Astrocyte (in vitro differentiated cells and primary cell): ENCODE measurements at regions not wholly inside any gene's neighbourhood (a gene's known extent, or its start where the extent isn't known, plus 50 kb on each side); places are given as distances from the start of the nearest gene placed in this dataset.

ENCODE experiments used
- DNase-seq: peaks from one replicate; pipeline ENCODE4 v3.0.0-alpha.2; 2010; ENCODE audit warnings: low read depth
- FAIRE-seq: peaks from 2 replicates; lab custom pipeline; 2011; peaks lifted over from hg19 to GRCh38; lab: Jason Lieb, UNC
- H2AFZ ChIP-seq: 2 replicates; pipeline ENCODE4 v1.6.0; 2012; ENCODE audit warnings: low read depth, low read length, inconsistent platforms
- H3K27ac ChIP-seq: 2 replicates; pipeline ENCODE4 v1.5.1; 2011; ENCODE audit warnings: low read depth, low read length, inconsistent platforms
- H3K27me3 ChIP-seq: 2 replicates; pipeline ENCODE4 v1.6.0; 2011; ENCODE audit warnings: low read length, inconsistent platforms; ENCODE audit not compliant: insufficient read depth
- H3K36me3 ChIP-seq: 2 replicates; pipeline ENCODE4 v1.5.1; 2011; ENCODE audit warnings: low read length, inconsistent platforms; ENCODE audit not compliant: insufficient read depth
- H3K4me1 ChIP-seq: 2 replicates; pipeline ENCODE4 v1.5.1; 2011; ENCODE audit warnings: low read length, inconsistent platforms; ENCODE audit not compliant: insufficient read depth
- H3K4me2 ChIP-seq: 2 replicates; pipeline ENCODE4 v1.6.0; 2012; ENCODE audit warnings: low read length, inconsistent platforms
- H3K4me3 ChIP-seq: 2 replicates; pipeline ENCODE4 v1.5.1; 2011; ENCODE audit warnings: low read depth, mild to moderate bottlenecking, low read length, inconsistent platforms; ENCODE audit not compliant: insufficient read depth
- H3K79me2 ChIP-seq: 2 replicates; pipeline ENCODE4 v1.6.0; 2012; ENCODE audit warnings: mild to moderate bottlenecking, low read length, inconsistent platforms; ENCODE audit not compliant: insufficient read depth
- H3K9ac ChIP-seq: 2 replicates; pipeline ENCODE4 v1.6.0; 2012; ENCODE audit warnings: mild to moderate bottlenecking, low read length, inconsistent platforms
- H3K9me3 ChIP-seq: 2 replicates; pipeline ENCODE4 v1.5.1; 2012; ENCODE audit warnings: low read depth, mild to moderate bottlenecking, low read length, inconsistent platforms; ENCODE audit not compliant: insufficient read depth
- H4K20me1 ChIP-seq: 2 replicates; pipeline ENCODE4 v1.6.0; 2012; ENCODE audit warnings: low read length, inconsistent platforms; ENCODE audit not compliant: insufficient read depth
- H3K27ac Mint-ChIP-seq: one replicate; pipeline ENCODE4 v1.8.0; 2021; ENCODE audit warnings: mild to moderate bottlenecking, mixed read lengths; ENCODE audit not compliant: unreplicated experiment
- H3K27me3 Mint-ChIP-seq: one replicate; pipeline ENCODE4 v1.8.0; 2021; ENCODE audit warnings: low read depth, mixed read lengths; ENCODE audit not compliant: unreplicated experiment
- H3K36me3 Mint-ChIP-seq: one replicate; pipeline ENCODE4 v1.8.0; 2021; ENCODE audit warnings: low read depth, mixed read lengths; ENCODE audit not compliant: unreplicated experiment
- H3K4me1 Mint-ChIP-seq: one replicate; pipeline ENCODE4 v1.8.0; 2021; ENCODE audit warnings: low read depth, mixed read lengths; ENCODE audit not compliant: unreplicated experiment
- H3K4me3 Mint-ChIP-seq: one replicate; pipeline ENCODE4 v1.8.0; 2021; ENCODE audit warnings: mild to moderate bottlenecking, moderate library complexity, mixed read lengths; ENCODE audit not compliant: unreplicated experiment
- H3K9me3 Mint-ChIP-seq: one replicate; pipeline ENCODE4 v1.8.0; 2021; ENCODE audit warnings: mild to moderate bottlenecking, mixed read lengths; ENCODE audit not compliant: unreplicated experiment
- EZH2 ChIP-seq: IDR thresholded peaks from 2 replicates; pipeline ENCODE4 v1.6.1; 2012; ENCODE audit warnings: mild to moderate bottlenecking, low read length, inconsistent platforms; ENCODE audit not compliant: insufficient read depth
- TF ChIP-seq, protein P1 (sequence below): IDR thresholded peaks from 2 replicates; pipeline ENCODE4 v1.5.1; 2011; ENCODE audit warnings: low read depth, mild to moderate bottlenecking, inconsistent platforms, low read length, moderate library complexity; ENCODE audit not compliant: insufficient read depth

DNA sequence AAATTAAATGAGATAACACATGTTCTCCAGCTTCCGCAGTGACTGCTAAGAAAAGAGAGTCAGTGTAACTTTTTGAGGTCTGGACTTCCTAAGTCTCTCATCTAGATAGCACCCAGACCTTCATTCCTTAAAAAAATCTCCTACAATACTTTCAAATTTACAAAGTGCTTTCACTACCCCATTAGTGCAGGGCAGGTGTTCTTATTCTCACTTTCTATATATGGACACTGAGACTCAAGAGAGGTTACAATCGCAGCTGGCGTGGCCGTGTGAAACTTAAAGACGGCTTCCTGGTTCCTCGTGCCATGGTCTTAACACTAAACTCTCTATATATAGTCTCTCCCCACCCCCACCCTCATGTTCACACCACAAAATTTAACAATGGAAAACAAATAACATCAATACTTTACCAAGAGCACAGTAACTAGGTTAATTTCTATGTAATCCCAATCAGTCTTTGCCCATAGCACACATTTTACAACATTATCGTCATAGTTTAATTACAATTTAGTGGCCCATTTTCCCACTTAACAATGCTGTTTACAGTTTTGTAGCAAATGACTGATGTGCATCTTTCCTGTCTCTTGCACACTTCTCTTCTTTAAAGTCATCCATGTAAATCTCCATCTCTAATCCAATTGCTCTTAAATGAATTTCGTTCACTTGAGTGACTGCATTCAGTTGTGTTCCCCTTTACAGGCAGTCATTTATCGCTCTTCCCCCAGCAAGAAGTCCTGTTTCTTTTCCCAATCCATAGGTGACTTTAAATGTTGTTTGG, 78.8 kb upstream of the ARID1B start:
- H3K4me3 ChIP-seq: no peak overlapping the region
- no peaks in the 10 kb centered on the region for H3K9me3 ChIP-seq
- no peaks in the 10 kb centered on the region for H4K20me1 ChIP-seq
- Mint-ChIP-seq H3K9me3 (peaks cover 2% of the 10 kb centered on the region), H3K4me3 (no peak overlapping the region), H3K27ac (no peak overlapping the region), H3K36me3 (no peaks in the 10 kb centered on the region), H3K4me1 (peaks cover 11% of the 10 kb centered on the region), H3K27me3 (no peaks in the 10 kb centered on the region)
- DNase-seq (no peak), FAIRE-seq (no peak)
- H3K4me1 ChIP-seq: peaks cover 10% of the 10 kb centered on the region
- no peak overlapping the region for H3K9ac ChIP-seq
- no peaks in the 10 kb centered on the region for H3K79me2 ChIP-seq
- H3K36me3 ChIP-seq: no peaks in the 10 kb centered on the region
- peak overlapping the region; percentile 73 for H3K4me2 ChIP-seq
- no peak overlapping the region for H2AFZ ChIP-seq
- TF ChIP-seq, protein P1, sequence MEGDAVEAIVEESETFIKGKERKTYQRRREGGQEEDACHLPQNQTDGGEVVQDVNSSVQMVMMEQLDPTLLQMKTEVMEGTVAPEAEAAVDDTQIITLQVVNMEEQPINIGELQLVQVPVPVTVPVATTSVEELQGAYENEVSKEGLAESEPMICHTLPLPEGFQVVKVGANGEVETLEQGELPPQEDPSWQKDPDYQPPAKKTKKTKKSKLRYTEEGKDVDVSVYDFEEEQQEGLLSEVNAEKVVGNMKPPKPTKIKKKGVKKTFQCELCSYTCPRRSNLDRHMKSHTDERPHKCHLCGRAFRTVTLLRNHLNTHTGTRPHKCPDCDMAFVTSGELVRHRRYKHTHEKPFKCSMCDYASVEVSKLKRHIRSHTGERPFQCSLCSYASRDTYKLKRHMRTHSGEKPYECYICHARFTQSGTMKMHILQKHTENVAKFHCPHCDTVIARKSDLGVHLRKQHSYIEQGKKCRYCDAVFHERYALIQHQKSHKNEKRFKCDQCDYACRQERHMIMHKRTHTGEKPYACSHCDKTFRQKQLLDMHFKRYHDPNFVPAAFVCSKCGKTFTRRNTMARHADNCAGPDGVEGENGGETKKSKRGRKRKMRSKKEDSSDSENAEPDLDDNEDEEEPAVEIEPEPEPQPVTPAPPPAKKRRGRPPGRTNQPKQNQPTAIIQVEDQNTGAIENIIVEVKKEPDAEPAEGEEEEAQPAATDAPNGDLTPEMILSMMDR: no peak
- TF ChIP-seq EZH2: no peak
- no peak overlapping the region for H3K27ac ChIP-seq
- peaks cover 2% of the 10 kb centered on the region for H3K27me3 ChIP-seq

DNA sequence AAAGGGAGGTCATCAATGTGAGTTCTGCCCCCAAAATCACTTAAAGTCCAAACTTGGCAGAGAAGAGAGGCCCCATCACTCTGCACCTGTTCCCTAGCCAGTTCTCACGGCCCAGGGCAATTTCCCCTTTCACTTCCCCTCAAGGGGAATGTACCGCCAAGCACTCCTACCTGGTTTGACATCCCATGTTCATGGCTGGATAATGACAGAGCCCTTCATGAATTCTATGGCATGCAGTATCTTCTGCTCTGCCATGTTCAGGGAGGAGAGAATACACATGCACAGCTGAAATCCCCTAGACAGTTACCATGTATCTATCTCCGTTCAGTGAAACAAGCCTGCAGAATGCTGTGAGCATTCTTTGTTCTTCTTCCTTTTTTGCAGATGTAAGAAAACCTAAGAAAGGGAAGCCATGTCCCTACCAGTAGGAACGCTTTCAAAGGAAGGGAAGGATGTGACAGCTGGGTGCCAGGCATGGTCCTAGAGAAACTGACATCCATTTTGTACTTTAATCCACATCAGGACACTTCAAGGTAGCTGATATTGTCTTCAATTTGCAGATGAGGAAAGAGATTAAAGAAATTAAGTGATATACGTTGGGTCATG, 79.8 kb upstream of the ARID1B start:
- Histone ChIP-seq H3K27me3 (peaks cover 2% of the 10 kb centered on the region), H2AFZ (no peak overlapping the region), H3K4me2 (no peak overlapping the region), H3K4me1 (peaks cover 10% of the 10 kb centered on the region), H3K36me3 (no peaks in the 10 kb centered on the region), H3K9me3 (no peaks in the 10 kb centered on the region), H3K4me3 (no peak overlapping the region), H3K9ac (no peak overlapping the region), H3K27ac (no peak overlapping the region), H3K79me2 (no peaks in the 10 kb centered on the region), H4K20me1 (no peaks in the 10 kb centered on the region)
- Mint-ChIP-seq H3K27me3 (no peaks in the 10 kb centered on the region), H3K9me3 (peaks cover 2% of the 10 kb centered on the region), H3K27ac (no peak overlapping the region), H3K36me3 (no peaks in the 10 kb centered on the region), H3K4me3 (no peak overlapping the region), H3K4me1 (peaks cover 11% of the 10 kb centered on the region)
- no peak for TF ChIP-seq EZH2
- TF ChIP-seq, protein P1: no peak
- DNase-seq: no peak
- peak; percentile 56 for FAIRE-seq

- Histone ChIP-seq H3K4me3 (no peak overlapping the region), H3K27ac (no peak overlapping the region), H3K9me3 (no peaks in the 10 kb centered on the region), H3K79me2 (no peaks in the 10 kb centered on the region), H4K20me1 (no peaks in the 10 kb centered on the region), H3K9ac (no peak overlapping the region), H3K27me3 (peaks cover 2% of the 10 kb centered on the region), H2AFZ (no peak overlapping the region), H3K4me2 (no peak overlapping the region), H3K36me3 (no peaks in the 10 kb centered on the region), H3K4me1 (peaks cover 10% of the 10 kb centered on the region)
- H3K27me3 Mint-ChIP-seq: peaks cover 6% of the 10 kb centered on the region
- FAIRE-seq (no peak), DNase-seq (no peak)
- H3K36me3 Mint-ChIP-seq: no peaks in the 10 kb centered on the region
- TF ChIP-seq, protein P1: no peak
- TF ChIP-seq EZH2: no peak
- H3K4me3 Mint-ChIP-seq: no peak overlapping the region
- H3K9me3 Mint-ChIP-seq: peaks cover 2% of the 10 kb centered on the region
- no peak overlapping the region for H3K27ac Mint-ChIP-seq
- peaks cover 11% of the 10 kb centered on the region for H3K4me1 Mint-ChIP-seq
Observed at GRCh38 chr6:156695742-156696141, 81.4 kb upstream of the ARID1B start.
